Ovary (tissue), 3 donors: ENCODE measurements at regions not wholly inside any gene's neighbourhood (a gene's known extent, or its start where the extent isn't known, plus 50 kb on each side); places are given as distances from the start of the nearest gene placed in this dataset.

Experiments
- POLR2A ChIP-seq: fragments of 450-650 bp; IDR thresholded peaks from one replicate; pipeline ENCODE4 v1.6.1; 2017; ENCODE audit warnings: antibody characterized with exemption, mild to moderate bottlenecking, moderate library complexity
- TF ChIP-seq, protein P1 (sequence below), 3 donors: fragments of 450-650 bp in 2 of 3; fragments of 200-600 bp in 1 of 3; IDR thresholded peaks; one replicate each; pipeline versions ENCODE4 v1.5.1 to v1.8.0; 2016 to 2022; ENCODE audit warnings: antibody characterized with exemption in 3 of 3, mild to moderate bottlenecking in 1 of 3
- donor health status: DM: no; HTN: no; CAD: no.

DNA sequence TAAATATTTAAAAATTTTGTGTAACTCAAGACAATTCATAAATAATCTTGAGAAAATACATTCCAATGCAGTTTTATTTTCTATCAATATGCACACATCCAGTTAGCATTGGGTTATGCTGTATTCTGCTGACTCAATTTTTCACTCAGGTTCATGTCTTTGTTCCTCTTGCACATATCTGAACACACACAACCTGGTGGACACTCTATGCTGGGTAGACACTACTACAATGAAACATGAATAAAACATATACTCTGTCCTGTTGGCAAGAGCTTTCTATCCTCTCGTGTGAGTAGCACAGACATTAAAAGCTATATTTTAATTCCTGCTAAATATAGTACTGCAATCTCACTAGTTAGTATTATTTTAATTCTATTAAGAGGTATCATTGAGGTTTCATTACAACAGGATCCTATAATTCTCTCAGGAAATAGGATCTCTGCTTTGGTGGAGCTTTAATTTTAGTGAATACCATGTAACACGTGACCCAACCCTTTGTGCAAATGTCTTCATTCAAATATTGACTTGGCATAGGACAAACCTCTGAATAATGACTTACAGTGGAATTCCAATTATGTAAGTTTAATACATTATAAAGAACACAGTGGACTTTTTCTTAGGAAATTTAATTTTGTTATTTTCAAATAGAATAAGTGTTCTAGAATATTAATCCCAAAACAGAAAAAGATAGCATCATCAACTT is 342.3 kb upstream of the TMEFF2 start:
- TF ChIP-seq, protein P1, sequence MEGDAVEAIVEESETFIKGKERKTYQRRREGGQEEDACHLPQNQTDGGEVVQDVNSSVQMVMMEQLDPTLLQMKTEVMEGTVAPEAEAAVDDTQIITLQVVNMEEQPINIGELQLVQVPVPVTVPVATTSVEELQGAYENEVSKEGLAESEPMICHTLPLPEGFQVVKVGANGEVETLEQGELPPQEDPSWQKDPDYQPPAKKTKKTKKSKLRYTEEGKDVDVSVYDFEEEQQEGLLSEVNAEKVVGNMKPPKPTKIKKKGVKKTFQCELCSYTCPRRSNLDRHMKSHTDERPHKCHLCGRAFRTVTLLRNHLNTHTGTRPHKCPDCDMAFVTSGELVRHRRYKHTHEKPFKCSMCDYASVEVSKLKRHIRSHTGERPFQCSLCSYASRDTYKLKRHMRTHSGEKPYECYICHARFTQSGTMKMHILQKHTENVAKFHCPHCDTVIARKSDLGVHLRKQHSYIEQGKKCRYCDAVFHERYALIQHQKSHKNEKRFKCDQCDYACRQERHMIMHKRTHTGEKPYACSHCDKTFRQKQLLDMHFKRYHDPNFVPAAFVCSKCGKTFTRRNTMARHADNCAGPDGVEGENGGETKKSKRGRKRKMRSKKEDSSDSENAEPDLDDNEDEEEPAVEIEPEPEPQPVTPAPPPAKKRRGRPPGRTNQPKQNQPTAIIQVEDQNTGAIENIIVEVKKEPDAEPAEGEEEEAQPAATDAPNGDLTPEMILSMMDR (IDR thresholded peaks at IDR 0.05) = no peak
- TF ChIP-seq POLR2A = no peak
